Activated B cell treated with CpG ODN at 0.5 μM for 24 hours (primary cell): ENCODE measurements at regions not wholly inside any gene's neighbourhood (a gene's known extent, or its start where the extent isn't known, plus 50 kb on each side); places are given as distances from the start of the nearest gene placed in this dataset.

Experiments used
- ATAC-seq: fragments of 200-7000 bp; cut with Tn5 transposase; one replicate; pipeline ENCODE4 v1.10.0; 2021; ENCODE audit warnings: low read depth, mild to moderate bottlenecking, moderate library complexity
- CTCF ChIA-PET: fragments of 350-600 bp; sonication (Branson Sonifier 250); formaldehyde crosslinking; loops from one replicate; lab custom pipeline; 2021; ENCODE audit warnings: antibody characterized with exemption; lab: Charles Lee
- POLR2A ChIA-PET: fragments of 350-600 bp; sonication (Branson Sonifier 250); formaldehyde crosslinking; loops from one replicate; lab custom pipeline; 2021; ENCODE audit warnings: antibody characterized with exemption; lab: Charles Lee
- DNase-seq: peaks from one replicate; pipeline ENCODE4 v3.0.0; 2022
- H3K27ac Mint-ChIP-seq: one replicate; pipeline ENCODE4 v1.8.0; 2020; ENCODE audit warnings: mixed read lengths
- H3K27me3 Mint-ChIP-seq: one replicate; pipeline ENCODE4 v1.8.0; 2021; ENCODE audit warnings: mixed read lengths
- H3K36me3 Mint-ChIP-seq: one replicate; pipeline ENCODE4 v1.8.0; 2021; ENCODE audit warnings: low read depth, mixed read lengths
- H3K4me1 Mint-ChIP-seq: one replicate; pipeline ENCODE4 v1.8.0; 2021; ENCODE audit warnings: mixed read lengths
- H3K4me3 Mint-ChIP-seq: one replicate; pipeline ENCODE4 v1.8.0; 2020; ENCODE audit warnings: mild to moderate bottlenecking, mixed read lengths
- H3K9me3 Mint-ChIP-seq: one replicate; pipeline ENCODE4 v1.8.0; 2020; ENCODE audit warnings: mixed read lengths
- CTCF ChIP-seq: fragments of 200-600 bp; IDR thresholded peaks from one replicate; pipeline ENCODE4 v1.8.0; 2022; ENCODE audit warnings: antibody characterized with exemption, mild to moderate bottlenecking
- intact Hi-C: fragments of 100-400 bp; cut with micrococcal nuclease; formaldehyde crosslinking; loops from one replicate; pipeline ENCODE4 v1.15.1; 2024

- Mint-ChIP-seq H3K9me3 (peaks cover under 1% of the 10 kb centered on the region), H3K27ac (no peak overlapping the region), H3K36me3 (no peaks in the 10 kb centered on the region), H3K4me3 (no peak overlapping the region), H3K4me1 (no peaks in the 10 kb centered on the region), H3K27me3 (no peaks in the 10 kb centered on the region)
- ATAC-seq = no peak
- no peak for DNase-seq
- intact Hi-C loops = no loop called here
- TF ChIP-seq CTCF = no peak
- CTCF ChIA-PET = no interaction called here
- POLR2A ChIA-PET = no interaction called here
Observed at GRCh38 chr4:67054896-67055295, 490.4 kb downstream of the CENPC start.

- intact Hi-C loops = no loop called here
- no peak overlapping the region for H3K4me3 Mint-ChIP-seq
- H3K4me1 Mint-ChIP-seq = no peaks in the 10 kb centered on the region
- no peaks in the 10 kb centered on the region for H3K27me3 Mint-ChIP-seq
- H3K9me3 Mint-ChIP-seq = no peaks in the 10 kb centered on the region
- no peak overlapping the region for H3K27ac Mint-ChIP-seq
- no peak for ATAC-seq
- CTCF ChIA-PET = no interaction called here
- TF ChIP-seq CTCF = no peak
- POLR2A ChIA-PET = no interaction called here
- H3K36me3 Mint-ChIP-seq = no peaks in the 10 kb centered on the region
- DNase-seq = no peak
Observed at GRCh38 chr4:67052814-67053675, 492.3 kb downstream of the CENPC start.

- H3K4me3 Mint-ChIP-seq = no peak overlapping the region
- no peaks in the 10 kb centered on the region for H3K9me3 Mint-ChIP-seq
- ATAC-seq = no peak
- H3K27ac Mint-ChIP-seq = no peak overlapping the region
- H3K27me3 Mint-ChIP-seq = no peaks in the 10 kb centered on the region
- DNase-seq = no peak
- H3K36me3 Mint-ChIP-seq = no peaks in the 10 kb centered on the region
- ChIA-PET POLR2A (no interaction called here), CTCF (no interaction called here)
- intact Hi-C loops = no loop called here
- TF ChIP-seq CTCF = no peak
- no peaks in the 10 kb centered on the region for H3K4me1 Mint-ChIP-seq
Observed at GRCh38 chr4:67051000-67051789, 494.1 kb downstream of the CENPC start.

- DNase-seq = no peak
- Mint-ChIP-seq H3K4me3 (no peak overlapping the region), H3K27me3 (no peaks in the 10 kb centered on the region), H3K36me3 (no peaks in the 10 kb centered on the region), H3K9me3 (no peaks in the 10 kb centered on the region), H3K4me1 (no peaks in the 10 kb centered on the region), H3K27ac (no peak overlapping the region)
- no peak for TF ChIP-seq CTCF
- ChIA-PET CTCF (no interaction called here), POLR2A (no interaction called here)
- no peak for ATAC-seq
- intact Hi-C loops = no loop called here
Observed at GRCh38 chr4:67049446-67049845, 495.9 kb downstream of the CENPC start.

- Mint-ChIP-seq H3K36me3 (no peaks in the 10 kb centered on the region), H3K4me1 (no peaks in the 10 kb centered on the region), H3K9me3 (no peaks in the 10 kb centered on the region), H3K4me3 (no peak overlapping the region), H3K27ac (no peak overlapping the region), H3K27me3 (no peaks in the 10 kb centered on the region)
- POLR2A ChIA-PET = no interaction called here
- intact Hi-C loops = no loop called here
- ATAC-seq (no peak), DNase-seq (no peak)
- CTCF ChIA-PET = no interaction called here
- TF ChIP-seq CTCF = no peak
Observed at GRCh38 chr4:67048530-67048929, 496.8 kb downstream of the CENPC start.
